T-helper 1 cell treated with Interleukin-12 subunit alpha and Interleukin-12 subunit beta and Interleukin-4 antibody, amounts not matched to agents 30 μg/mL and 1 μg/mL, for 36 hours (primary cell): ENCODE measurements at regions not wholly inside any gene's neighbourhood (a gene's known extent, or its start where the extent isn't known, plus 50 kb on each side); places are given as distances from the start of the nearest gene placed in this dataset.
A peak's percentile ranks its signal among the peaks of the same experiment; 100 is the strongest.
"Not testable (repeated sequence)": the region's sequence is repeated elsewhere in the genome, so short reads cannot be mapped to it uniquely, and the experiment has no call there.

ENCODE experiments used
- H3K27ac Mint-ChIP-seq: one replicate; pipeline ENCODE4 v1.8.0; 2021; ENCODE audit warnings: mild to moderate bottlenecking, mixed read lengths
- H3K27me3 Mint-ChIP-seq: one replicate; pipeline ENCODE4 v1.8.0; 2021; ENCODE audit warnings: low read depth, mixed read lengths
- H3K36me3 Mint-ChIP-seq: one replicate; pipeline ENCODE4 v1.8.0; 2021; ENCODE audit warnings: low read depth, mixed read lengths
- H3K4me1 Mint-ChIP-seq: one replicate; pipeline ENCODE4 v1.8.0; 2021; ENCODE audit warnings: low read depth, mixed read lengths
- H3K4me3 Mint-ChIP-seq: one replicate; pipeline ENCODE4 v1.8.0; 2021; ENCODE audit warnings: mild to moderate bottlenecking, moderate library complexity, mixed read lengths
- H3K9me3 Mint-ChIP-seq: one replicate; pipeline ENCODE4 v1.8.0; 2021; ENCODE audit warnings: mixed read lengths

DNA sequence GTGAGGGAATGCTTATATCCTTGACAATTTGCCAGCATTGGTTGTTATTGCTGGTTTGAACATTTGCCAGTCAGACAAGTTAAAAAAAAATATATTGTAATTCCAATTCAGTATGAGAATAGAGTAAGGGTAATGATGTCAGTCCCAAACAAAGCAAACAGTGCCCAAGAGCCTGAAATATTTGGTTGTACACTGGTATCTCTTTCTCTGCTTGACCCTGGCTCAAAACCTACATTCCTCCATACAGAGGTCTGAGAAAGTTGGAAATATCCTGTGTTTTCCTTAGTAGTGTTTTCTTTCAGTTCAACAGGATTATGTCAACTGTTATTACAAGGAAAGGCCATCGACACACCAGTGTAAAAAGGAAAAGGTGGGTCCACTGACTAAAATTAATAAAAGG is 145.6 kb downstream of the MRPL39 start:
- H3K36me3 Mint-ChIP-seq, result peaks cover 11% of the 10 kb centered on the region
- H3K4me1 Mint-ChIP-seq, result peaks cover 37% of the 10 kb centered on the region
- H3K4me3 Mint-ChIP-seq, result no peak overlapping the region
- no peaks in the 10 kb centered on the region for H3K9me3 Mint-ChIP-seq
- H3K27ac Mint-ChIP-seq, result no peak overlapping the region
- no peaks in the 10 kb centered on the region for H3K27me3 Mint-ChIP-seq

DNA sequence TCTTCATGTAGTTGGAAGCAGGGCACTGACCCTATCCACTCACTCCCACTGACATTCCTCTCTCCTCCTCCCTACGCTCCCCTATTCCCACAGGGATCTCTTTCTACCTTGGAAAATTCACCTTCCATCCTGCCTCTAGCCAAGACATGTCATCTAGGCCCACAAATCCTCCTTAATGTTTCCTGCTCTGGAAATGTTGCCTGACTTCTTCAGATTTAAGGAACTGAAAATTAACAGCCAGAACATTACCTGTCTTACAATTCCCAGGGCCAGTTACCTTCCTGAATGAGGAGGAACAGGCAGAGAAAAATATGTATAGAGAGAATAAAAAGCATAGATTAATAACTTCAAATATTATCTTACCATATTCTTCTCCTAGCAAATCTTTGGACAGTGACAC is 147.3 kb downstream of the MRPL39 start:
- Mint-ChIP-seq H3K27ac (peak overlapping the region; percentile 60), H3K4me1 (peaks cover 43% of the 10 kb centered on the region), H3K27me3 (no peaks in the 10 kb centered on the region), H3K4me3 (peak overlapping the region; percentile 38), H3K9me3 (no peaks in the 10 kb centered on the region), H3K36me3 (peaks cover 8% of the 10 kb centered on the region)

DNA sequence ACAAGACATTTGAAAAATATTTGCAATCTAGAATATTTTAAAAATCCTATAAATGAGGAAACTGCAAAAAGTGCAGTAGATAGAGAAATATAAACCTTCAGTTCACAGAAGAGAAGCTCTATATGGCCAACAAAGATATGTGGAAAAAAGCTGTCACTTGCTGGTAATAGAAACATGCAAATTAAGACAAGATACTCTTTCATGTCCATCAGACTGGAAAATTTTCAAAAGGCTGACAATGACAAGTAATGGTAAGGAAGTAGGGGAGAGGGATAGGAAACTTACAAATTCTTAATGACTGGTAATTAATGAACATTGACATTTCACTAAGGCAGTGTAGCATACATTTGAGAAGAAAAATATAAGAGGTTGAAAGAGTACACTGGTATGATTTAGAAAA is 147.9 kb downstream of the MRPL39 start:
- H3K9me3 Mint-ChIP-seq, result no peaks in the 10 kb centered on the region
- H3K4me1 Mint-ChIP-seq, result peaks cover 39% of the 10 kb centered on the region
- peaks cover 8% of the 10 kb centered on the region for H3K36me3 Mint-ChIP-seq
- H3K27me3 Mint-ChIP-seq, result no peaks in the 10 kb centered on the region
- H3K27ac Mint-ChIP-seq, result peak overlapping the region; percentile 21
- no peak overlapping the region for H3K4me3 Mint-ChIP-seq

DNA sequence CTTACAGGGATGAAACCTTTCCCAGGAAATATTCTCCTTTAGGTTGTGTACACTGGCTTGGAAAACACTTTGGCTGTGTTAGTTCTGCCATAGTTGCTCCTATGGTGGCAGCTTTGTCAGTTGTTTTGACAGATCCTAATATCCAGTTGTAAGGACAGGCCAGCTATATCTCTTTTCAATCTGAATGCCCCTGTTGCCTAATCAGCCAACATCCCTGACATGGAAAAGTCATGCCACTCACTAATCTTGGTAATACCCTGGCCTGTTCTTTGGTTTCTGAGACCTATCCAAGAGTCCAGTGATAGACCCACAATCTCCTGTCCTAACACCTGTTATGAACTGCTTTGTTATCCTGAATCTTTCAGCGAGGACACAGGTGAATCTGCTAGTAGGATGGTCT is 148.8 kb downstream of the MRPL39 start:
- Mint-ChIP-seq H3K36me3 (peaks cover 8% of the 10 kb centered on the region), H3K4me1 (peaks cover 33% of the 10 kb centered on the region)

DNA sequence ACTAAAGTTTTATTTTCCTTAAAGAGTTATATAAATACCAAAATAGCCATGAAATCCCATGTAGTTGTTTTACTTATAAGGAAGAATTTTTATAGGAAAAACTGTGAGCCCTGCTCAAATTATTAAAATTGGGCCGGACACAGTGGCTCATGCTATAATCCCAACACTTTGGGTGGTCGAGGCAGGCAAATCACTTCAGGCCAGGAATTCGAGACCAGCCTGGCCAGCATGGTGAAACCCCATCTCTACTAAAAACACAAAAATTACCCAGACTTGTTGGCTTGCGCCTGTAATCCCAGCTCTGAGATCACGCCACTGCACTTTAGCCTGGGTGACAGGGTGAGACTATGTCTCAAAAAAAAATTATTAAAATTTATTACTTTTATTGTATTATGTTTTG is 149.3 kb downstream of the MRPL39 start:
- Mint-ChIP-seq H3K4me3 (no peak overlapping the region), H3K27ac (no peak overlapping the region), H3K36me3 (peaks cover 8% of the 10 kb centered on the region), H3K9me3 (no peaks in the 10 kb centered on the region), H3K4me1 (peaks cover 33% of the 10 kb centered on the region), H3K27me3 (no peaks in the 10 kb centered on the region)

More for the DNA sequence above, 148.8 kb downstream of the MRPL39 start:
- no peak overlapping the region for H3K4me3 Mint-ChIP-seq
- H3K27ac Mint-ChIP-seq, result peak overlapping the region; percentile 43
- no peaks in the 10 kb centered on the region for H3K27me3 Mint-ChIP-seq
- H3K9me3 Mint-ChIP-seq, result no peaks in the 10 kb centered on the region

DNA sequence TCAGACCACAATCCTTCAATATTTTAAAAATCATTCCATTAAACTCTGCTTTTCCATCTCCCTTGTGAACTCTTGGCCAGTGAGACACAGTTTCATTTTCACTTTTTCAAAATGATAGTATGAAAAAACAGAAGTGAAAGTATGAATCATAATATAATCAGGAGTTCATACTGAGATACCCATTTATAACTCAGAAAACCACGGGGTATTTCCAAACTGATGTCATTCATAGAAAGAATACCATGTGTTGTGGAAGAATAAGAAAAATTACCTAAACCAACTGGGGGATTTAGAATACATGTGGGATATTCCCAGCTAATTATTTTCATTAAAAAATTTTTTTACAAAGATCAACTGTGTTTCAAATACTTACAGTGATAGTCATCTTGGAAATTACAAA is 149.9 kb downstream of the MRPL39 start:
- Mint-ChIP-seq H3K36me3 (peaks cover 8% of the 10 kb centered on the region), H3K27me3 (no peaks in the 10 kb centered on the region), H3K4me1 (peaks cover 30% of the 10 kb centered on the region), H3K27ac (peak overlapping the region; percentile 83), H3K9me3 (no peaks in the 10 kb centered on the region), H3K4me3 (peak overlapping the region; percentile 67)

DNA sequence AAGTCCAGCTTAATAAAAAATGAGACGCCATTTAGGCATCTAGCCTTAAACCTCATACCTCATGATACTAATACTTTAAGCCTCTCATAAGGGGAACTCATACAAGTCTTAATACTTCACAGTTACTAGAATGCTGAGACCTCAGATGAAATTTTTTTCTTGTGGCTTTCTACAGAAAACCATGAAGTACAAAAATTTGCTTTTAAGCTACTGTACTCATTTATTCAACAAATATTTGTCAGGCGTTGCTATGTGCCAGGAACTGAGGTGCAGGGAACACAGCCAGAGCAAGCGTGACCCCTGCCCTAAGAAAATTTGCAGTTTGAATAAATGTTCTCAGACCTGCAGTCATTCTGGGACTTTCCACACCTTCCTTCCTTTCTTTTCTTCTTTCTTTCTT is 150.6 kb downstream of the MRPL39 start:
- no peaks in the 10 kb centered on the region for H3K9me3 Mint-ChIP-seq
- no peaks in the 10 kb centered on the region for H3K27me3 Mint-ChIP-seq
- H3K4me1 Mint-ChIP-seq, result peaks cover 31% of the 10 kb centered on the region
- H3K36me3 Mint-ChIP-seq, result peaks cover 8% of the 10 kb centered on the region
- H3K27ac Mint-ChIP-seq, result peak overlapping the region; percentile 75
- peak overlapping the region; percentile 29 for H3K4me3 Mint-ChIP-seq

DNA sequence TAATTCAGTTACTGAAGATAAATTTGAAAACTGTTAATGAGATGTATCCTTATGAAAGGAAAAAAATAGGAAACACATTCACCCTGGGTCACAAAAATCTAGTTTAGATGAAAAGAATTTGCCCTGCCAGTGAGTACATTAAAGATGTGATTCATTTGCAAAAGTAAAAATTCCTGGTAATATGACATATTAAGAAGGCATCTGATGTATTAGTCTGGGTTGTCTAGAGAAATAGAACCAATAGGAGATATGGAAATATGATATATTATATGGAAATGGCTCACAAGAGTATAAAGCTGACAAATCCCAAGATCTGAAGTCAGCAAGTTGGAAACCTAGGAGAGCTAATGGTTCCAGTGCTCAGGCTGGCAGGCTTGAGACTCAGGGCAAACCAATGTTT is 153.8 kb downstream of the MRPL39 start:
- no peak overlapping the region for H3K4me3 Mint-ChIP-seq
- H3K4me1 Mint-ChIP-seq, result peaks cover 20% of the 10 kb centered on the region
- peaks cover 20% of the 10 kb centered on the region for H3K9me3 Mint-ChIP-seq
- H3K36me3 Mint-ChIP-seq, result peaks cover 9% of the 10 kb centered on the region
- H3K27ac Mint-ChIP-seq, result no peak overlapping the region
- H3K27me3 Mint-ChIP-seq, result no peaks in the 10 kb centered on the region

DNA sequence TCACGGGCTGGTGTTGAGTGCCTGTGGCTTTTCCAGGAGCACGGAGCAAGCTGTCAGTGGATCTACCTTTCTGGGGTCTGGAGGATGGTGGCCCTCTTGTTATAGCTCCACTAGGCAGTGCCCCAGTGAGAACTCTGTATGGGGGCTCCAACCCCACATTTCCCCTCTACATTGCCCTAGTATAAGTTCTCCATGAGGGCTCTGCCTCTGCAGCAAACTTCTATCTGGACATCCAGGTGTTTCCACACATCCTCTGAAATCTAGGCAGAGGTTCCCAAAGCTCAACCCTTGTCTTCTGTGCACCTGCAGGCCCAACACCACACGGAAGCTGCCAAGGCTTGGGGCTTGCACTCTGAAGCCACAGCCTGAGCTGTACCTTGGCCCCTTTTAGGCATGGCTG is 157.3 kb downstream of the MRPL39 start:
- Mint-ChIP-seq H3K36me3 (peaks cover 7% of the 10 kb centered on the region), H3K4me1 (peaks cover 2% of the 10 kb centered on the region), H3K4me3 (no peak overlapping the region)

DNA sequence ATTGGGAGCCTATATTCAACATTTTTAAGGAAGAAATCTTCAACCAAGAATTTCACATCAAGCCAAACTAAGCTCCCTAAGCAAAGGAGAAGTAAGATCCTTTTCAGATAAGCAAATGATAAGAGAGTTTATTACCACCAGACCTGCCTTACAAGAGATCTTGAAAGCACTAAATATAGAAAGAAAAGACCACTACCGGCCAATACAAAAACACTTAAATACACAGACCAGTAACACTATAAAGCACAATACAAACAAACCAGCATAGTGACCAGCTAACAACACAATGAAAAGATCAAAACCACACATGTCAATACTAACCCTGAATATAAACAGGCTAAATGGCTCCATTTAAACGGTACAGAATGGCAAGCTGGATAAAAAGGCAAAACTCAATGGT is 165.4 kb downstream of the MRPL39 start:
- Mint-ChIP-seq H3K4me1 (no peaks in the 10 kb centered on the region), H3K27me3 (no peaks in the 10 kb centered on the region), H3K36me3 (no peaks in the 10 kb centered on the region), H3K4me3 (no peak overlapping the region), H3K27ac (no peak overlapping the region), H3K9me3 (peaks cover 5% of the 10 kb centered on the region)

More for the DNA sequence above, 157.3 kb downstream of the MRPL39 start:
- Mint-ChIP-seq H3K27ac (no peak overlapping the region), H3K27me3 (no peaks in the 10 kb centered on the region), H3K9me3 (peaks cover 24% of the 10 kb centered on the region)

DNA sequence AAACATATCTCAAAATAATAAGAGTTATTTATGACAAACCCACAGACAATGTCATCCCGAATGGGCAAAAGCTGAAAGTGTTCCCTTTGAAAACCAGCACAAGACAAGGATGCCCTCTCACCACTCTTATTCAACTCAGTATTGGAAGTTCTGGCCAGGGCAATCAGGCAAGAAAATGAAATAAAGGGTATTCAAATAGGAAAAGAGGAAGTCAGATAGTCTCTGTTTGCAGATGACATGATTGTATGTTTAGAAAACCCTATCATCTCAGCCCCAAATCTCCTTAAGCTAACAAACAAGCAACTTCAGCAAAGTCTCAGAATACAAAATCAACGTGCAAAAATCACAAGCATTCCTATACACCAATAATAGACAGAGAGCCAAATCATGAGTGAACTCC is 169.8 kb downstream of the MRPL39 start:
- not testable (repeated sequence) for H3K4me1 Mint-ChIP-seq, H3K27me3 Mint-ChIP-seq, H3K9me3 Mint-ChIP-seq, H3K27ac Mint-ChIP-seq, H3K36me3 Mint-ChIP-seq, H3K4me3 Mint-ChIP-seq

DNA sequence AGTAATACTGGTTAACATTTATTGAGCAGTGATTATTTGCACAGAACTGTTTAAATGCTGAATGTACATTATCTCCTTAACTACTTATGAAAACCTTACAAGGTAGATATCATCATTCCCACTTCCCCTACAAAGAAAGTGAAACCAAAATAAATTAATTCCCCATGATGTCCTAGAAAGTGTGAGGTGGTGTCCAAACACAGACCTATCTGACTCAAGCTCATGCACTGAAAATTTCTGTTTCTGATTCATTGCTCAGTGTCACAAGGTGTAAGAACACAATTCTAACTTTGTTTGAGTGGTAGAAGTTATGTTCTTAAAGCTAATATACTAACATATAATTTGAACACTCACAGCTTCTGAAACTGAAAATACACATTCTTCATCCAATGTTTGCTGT is 178.7 kb downstream of the MRPL39 start:
- no peaks in the 10 kb centered on the region for H3K36me3 Mint-ChIP-seq
- peaks cover 18% of the 10 kb centered on the region for H3K4me1 Mint-ChIP-seq
- H3K9me3 Mint-ChIP-seq, result no peaks in the 10 kb centered on the region
- H3K4me3 Mint-ChIP-seq, result no peak overlapping the region
- no peaks in the 10 kb centered on the region for H3K27me3 Mint-ChIP-seq
- H3K27ac Mint-ChIP-seq, result no peak overlapping the region

DNA sequence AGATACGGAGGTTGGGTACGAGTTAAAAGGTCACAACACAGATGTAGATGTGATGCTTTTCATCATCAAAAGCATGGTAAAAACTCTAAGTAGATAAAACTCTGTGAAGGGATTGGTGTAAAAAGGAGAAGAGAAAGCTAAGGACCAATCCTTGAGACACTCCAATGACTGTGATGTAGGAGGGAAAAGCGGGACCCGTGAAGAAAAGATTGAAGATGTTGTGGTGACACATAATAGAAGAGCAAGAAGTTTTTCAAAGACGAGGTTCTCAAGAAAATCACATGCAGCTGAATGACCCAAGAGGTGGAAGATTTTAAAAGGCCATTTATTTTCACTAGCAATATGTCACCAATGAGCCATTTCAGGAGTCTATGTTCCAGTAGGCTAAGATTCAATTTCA is 179.5 kb downstream of the MRPL39 start:
- H3K4me1 Mint-ChIP-seq, result peaks cover 18% of the 10 kb centered on the region
- no peak overlapping the region for H3K27ac Mint-ChIP-seq
- H3K27me3 Mint-ChIP-seq, result no peaks in the 10 kb centered on the region
- H3K9me3 Mint-ChIP-seq, result no peaks in the 10 kb centered on the region
- H3K36me3 Mint-ChIP-seq, result no peaks in the 10 kb centered on the region
- no peak overlapping the region for H3K4me3 Mint-ChIP-seq

DNA sequence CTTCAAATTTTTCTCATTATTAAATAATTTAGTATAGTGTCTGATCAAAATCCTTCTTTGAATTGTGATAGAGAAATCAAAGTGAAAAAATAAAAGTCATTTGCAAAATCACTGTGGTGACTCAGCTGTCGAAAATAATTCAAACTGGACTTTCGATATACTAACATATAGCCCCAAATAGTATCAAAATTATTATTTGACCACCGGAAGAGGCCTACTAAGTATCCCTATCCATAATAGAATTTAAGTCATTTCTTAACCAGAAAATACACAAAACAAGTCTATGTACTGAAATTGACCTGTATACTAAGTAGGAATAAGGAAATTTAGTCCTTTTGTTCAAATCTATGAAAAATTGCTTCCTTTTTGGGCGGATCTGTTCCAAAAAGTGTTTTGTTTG is 180.7 kb downstream of the MRPL39 start:
- Mint-ChIP-seq H3K4me3 (no peak overlapping the region), H3K9me3 (no peaks in the 10 kb centered on the region), H3K27ac (no peak overlapping the region), H3K27me3 (no peaks in the 10 kb centered on the region), H3K36me3 (no peaks in the 10 kb centered on the region), H3K4me1 (peaks cover 21% of the 10 kb centered on the region)

DNA sequence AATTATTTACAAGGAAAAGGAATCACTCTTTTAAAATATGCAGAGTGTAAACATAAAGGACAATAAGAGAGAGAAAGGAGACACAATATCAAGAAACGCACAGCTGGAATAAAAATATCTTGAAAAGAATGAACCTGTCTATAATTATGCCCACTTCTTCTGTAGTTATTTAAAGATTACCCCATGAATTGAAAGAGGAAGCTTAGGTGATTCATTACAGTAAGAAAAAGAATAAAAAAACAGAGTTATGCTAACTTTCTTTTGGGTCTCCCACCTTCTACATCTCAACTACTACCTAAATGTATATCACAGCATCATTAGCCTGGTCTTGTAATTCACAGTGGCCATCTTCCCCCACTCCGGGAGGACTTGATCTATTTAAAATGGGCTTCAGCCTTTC is 182.1 kb downstream of the MRPL39 start:
- Mint-ChIP-seq H3K4me1 (peaks cover 31% of the 10 kb centered on the region), H3K27me3 (no peaks in the 10 kb centered on the region), H3K4me3 (no peak overlapping the region), H3K9me3 (no peaks in the 10 kb centered on the region), H3K27ac (no peak overlapping the region), H3K36me3 (no peaks in the 10 kb centered on the region)

DNA sequence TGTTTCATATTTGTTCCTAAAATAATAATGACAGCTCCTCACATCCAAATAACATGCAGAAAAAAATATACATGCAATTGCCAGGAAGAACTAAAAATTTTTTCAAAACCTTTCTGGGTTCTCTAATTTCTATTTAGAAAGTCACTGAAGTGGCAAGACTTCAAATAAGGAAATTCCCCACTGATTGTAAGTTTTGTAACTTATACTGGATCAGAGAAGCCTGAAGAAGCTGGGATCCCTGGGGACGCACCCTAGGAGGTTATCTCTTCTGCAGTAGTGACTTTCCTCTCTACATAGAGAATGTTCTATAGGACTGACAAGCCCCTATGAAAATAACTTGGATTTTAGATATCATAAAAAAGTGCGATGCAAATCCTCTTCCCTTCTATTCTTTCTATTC is 182.6 kb downstream of the MRPL39 start:
- Mint-ChIP-seq H3K27ac (no peak overlapping the region), H3K36me3 (no peaks in the 10 kb centered on the region), H3K9me3 (no peaks in the 10 kb centered on the region), H3K27me3 (no peaks in the 10 kb centered on the region), H3K4me3 (no peak overlapping the region), H3K4me1 (peaks cover 31% of the 10 kb centered on the region)
